Stimulated activated CD4-positive, alpha-beta T cell treated with anti-CD3 and anti-CD28 coated beads, Interleukin-2, amount 100 ng/mL, for 48 hours (primary cell): ENCODE measurements at regions not wholly inside any gene's neighbourhood (a gene's known extent, or its start where the extent isn't known, plus 50 kb on each side); places are given as distances from the start of the nearest gene placed in this dataset.

Experiments used
- DNase-seq, 2 donors: peaks; one replicate each; pipeline ENCODE4 v3.0.0-alpha.2; 2020

DNA sequence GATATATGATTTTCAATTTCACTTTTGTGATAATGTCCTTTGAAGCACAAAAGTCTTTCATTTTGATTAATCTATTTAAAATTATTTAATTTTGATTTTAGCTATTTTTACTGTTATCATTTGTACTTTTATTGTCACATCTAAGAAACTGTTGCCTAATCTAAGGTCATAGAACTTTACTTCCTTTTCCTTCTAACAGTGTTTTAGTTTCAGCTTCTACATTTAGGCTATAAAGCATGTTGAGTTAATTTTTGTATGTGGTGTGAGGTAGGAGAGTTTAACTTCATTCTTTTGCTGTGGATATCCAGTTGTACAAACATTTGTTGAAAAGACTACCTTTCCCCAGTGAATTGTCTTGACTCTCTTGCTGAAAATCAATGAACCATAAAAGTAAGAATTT, 204.5 kb downstream of the TM2D1 start:
- DNase-seq = no peak

- no peak for DNase-seq
Observed at GRCh38 chr1:61519631-61520030, 205.3 kb downstream of the TM2D1 start.

DNA sequence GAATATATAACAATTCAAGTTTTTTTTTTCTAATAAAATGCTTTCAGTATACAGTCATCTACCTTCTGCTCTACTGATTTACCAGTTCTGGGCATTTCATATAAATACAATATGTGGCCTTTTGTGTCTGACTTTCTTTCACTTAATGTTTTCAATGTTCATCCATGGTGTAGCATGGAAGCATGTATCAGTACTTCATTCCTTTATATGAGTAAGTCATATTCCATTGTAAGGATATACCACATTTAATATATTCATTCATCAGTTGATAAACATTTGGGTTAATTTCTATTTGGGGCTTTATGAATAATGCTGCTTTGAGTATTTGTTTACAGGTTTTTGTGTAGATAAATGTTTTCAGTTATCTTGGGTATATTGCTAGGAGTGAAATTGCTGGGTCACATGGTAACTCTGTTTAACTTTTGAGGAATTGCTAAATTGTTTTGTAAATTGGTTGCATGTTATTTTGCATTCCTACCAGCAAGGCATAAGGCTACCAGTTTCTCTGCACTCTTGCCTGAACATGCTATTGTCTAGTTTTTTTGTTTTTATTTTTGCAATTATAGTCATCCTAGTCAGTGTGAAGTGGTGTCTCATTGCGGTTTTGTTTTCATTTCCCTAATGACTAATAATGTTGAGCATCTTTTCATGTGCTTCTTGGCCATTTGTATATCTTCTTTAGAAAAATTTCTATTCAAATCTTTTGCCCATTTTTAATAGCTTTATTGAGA, 206.1 kb downstream of the TM2D1 start:
- DNase-seq = no peak

GRCh38 chr1:61517345-61517744, 207.6 kb downstream of the TM2D1 start:
- DNase-seq = no peak

- DNase-seq = no peak
Observed at GRCh38 chr1:61515096-61515495, 209.8 kb downstream of the TM2D1 start.
